Stomach smooth muscle (tissue), 2 donors: ENCODE measurements at regions not wholly inside any gene's neighbourhood (a gene's known extent, or its start where the extent isn't known, plus 50 kb on each side); places are given as distances from the start of the nearest gene placed in this dataset.
"Not testable (repeated sequence)": the region's sequence is repeated elsewhere in the genome, so short reads cannot be mapped to it uniquely, and the experiment has no call there.

Experiments used
- H3K27ac ChIP-seq: one replicate; pipeline ENCODE4 v1.7.0; 2013; ENCODE audit warnings: mild to moderate bottlenecking, low read length, inconsistent platforms
- H3K27me3 ChIP-seq, 2 donors: one replicate each; pipeline ENCODE4 v1.7.0; 2013; ENCODE audit warnings: low read length in 2 of 2; ENCODE audit not compliant: insufficient read depth in 2 of 2, control insufficient read depth in 1 of 2
- H3K36me3 ChIP-seq, 2 donors: one replicate each; pipeline ENCODE4 v1.7.0; 2013; ENCODE audit warnings: low read length in 2 of 2; ENCODE audit not compliant: control insufficient read depth in 2 of 2, insufficient read depth in 2 of 2
- H3K4me1 ChIP-seq: one replicate; pipeline ENCODE4 v1.7.0; 2013; ENCODE audit warnings: low read length; ENCODE audit not compliant: control insufficient read depth, insufficient read depth
- H3K4me3 ChIP-seq, 2 donors: one replicate each; pipeline ENCODE4 v1.7.0; 2013; ENCODE audit warnings: low read length in 2 of 2
- H3K9ac ChIP-seq, 2 donors: one replicate each; pipeline ENCODE4 v1.7.0; 2013; ENCODE audit warnings: low read length in 2 of 2, mild to moderate bottlenecking in 1 of 2
- H3K9me3 ChIP-seq, 2 donors: one replicate each; pipeline ENCODE4 v1.7.0; 2013; ENCODE audit warnings: low read length in 2 of 2; ENCODE audit not compliant: control insufficient read depth in 2 of 2
- donor health status: healthy.
- donor health status: Pancreatic carcinoma.

DNA sequence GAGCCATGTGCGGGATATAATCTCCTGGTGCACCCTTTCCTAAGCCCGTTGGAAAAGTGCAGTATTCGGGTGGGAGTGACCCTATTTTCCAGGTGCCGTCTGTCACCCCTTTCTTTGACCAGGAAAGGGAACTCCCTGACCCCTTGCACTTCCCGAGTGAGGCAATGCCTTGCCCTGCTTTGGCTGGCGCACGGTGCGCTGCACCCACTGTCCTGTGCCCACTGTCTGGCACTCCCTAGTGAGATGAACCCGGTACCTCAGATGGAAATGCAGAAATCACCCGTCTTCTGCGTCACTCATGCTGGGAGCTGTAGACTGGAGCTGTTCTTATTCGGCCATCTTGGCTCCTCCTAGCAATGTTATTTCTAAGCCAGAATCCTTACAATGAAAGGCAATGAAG, 121.1 kb downstream of the TAF11L14 start:
- not testable (repeated sequence) for H3K9me3 ChIP-seq, H3K9ac ChIP-seq, H3K4me3 ChIP-seq, H3K36me3 ChIP-seq, H3K4me1 ChIP-seq, H3K27me3 ChIP-seq, H3K27ac ChIP-seq

GRCh38 chr5:17761326-17761725, 127.1 kb downstream of the TAF11L14 start:
- H3K4me3 ChIP-seq = no peak overlapping the region
- H3K27me3 ChIP-seq = peaks cover 0 to 2% of the 10 kb centered on the region in 2 donors
- H3K9ac ChIP-seq = no peak overlapping the region
- H3K4me1 ChIP-seq = no peaks in the 10 kb centered on the region
- H3K36me3 ChIP-seq = no peaks in the 10 kb centered on the region
- no peaks in the 10 kb centered on the region for H3K9me3 ChIP-seq
- H3K27ac ChIP-seq = no peak overlapping the region

DNA sequence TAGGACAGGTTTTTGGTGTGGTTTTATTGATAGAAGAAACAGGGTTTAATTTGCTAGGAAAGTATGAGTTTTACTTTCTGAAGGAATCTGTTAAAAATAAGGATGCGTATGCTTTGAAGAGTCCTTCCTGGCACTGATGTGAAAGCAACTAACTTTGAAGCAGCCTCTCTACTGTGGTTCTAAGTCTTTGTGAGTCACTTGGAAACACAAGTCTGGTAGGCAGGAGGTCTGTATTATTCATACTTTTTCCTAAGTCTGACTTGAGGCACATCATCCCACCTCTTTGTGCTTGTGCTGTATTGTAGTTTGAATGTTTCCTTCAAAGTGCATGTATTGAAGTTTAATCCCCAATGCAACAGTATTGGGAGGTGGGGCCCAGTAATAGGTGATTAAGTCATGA, 129.0 kb downstream of the TAF11L14 start:
- H3K9me3 ChIP-seq = no peaks in the 10 kb centered on the region
- H3K36me3 ChIP-seq = no peaks in the 10 kb centered on the region
- H3K4me3 ChIP-seq = no peak overlapping the region
- no peak overlapping the region for H3K9ac ChIP-seq
- peaks cover 0 to 2% of the 10 kb centered on the region in 2 donors for H3K27me3 ChIP-seq
- H3K27ac ChIP-seq = no peak overlapping the region
- no peaks in the 10 kb centered on the region for H3K4me1 ChIP-seq

GRCh38 chr5:17766031-17766430, 131.8 kb downstream of the TAF11L14 start:
- no peaks in the 10 kb centered on the region for H3K4me1 ChIP-seq
- no peak overlapping the region for H3K27ac ChIP-seq
- H3K27me3 ChIP-seq = peaks cover 0 to 2% of the 10 kb centered on the region in 2 donors
- H3K4me3 ChIP-seq = no peak overlapping the region
- no peaks in the 10 kb centered on the region for H3K36me3 ChIP-seq
- no peak overlapping the region for H3K9ac ChIP-seq
- H3K9me3 ChIP-seq = no peaks in the 10 kb centered on the region

GRCh38 chr5:17769277-17769676, 135.0 kb downstream of the TAF11L14 start:
- H3K9ac ChIP-seq = no peak overlapping the region
- H3K4me3 ChIP-seq = no peak overlapping the region
- peaks cover 0 to 2% of the 10 kb centered on the region in 2 donors for H3K27me3 ChIP-seq
- no peaks in the 10 kb centered on the region for H3K9me3 ChIP-seq
- no peaks in the 10 kb centered on the region for H3K36me3 ChIP-seq
- H3K4me1 ChIP-seq = no peaks in the 10 kb centered on the region
- H3K27ac ChIP-seq = no peak overlapping the region

GRCh38 chr5:17772232-17772631, 138.0 kb downstream of the TAF11L14 start:
- Histone ChIP-seq H3K9ac (no peak overlapping the region), H3K4me3 (no peak overlapping the region), H3K27me3 (no peaks in the 10 kb centered on the region), H3K36me3 (no peaks in the 10 kb centered on the region), H3K9me3 (no peaks in the 10 kb centered on the region), H3K27ac (no peak overlapping the region), H3K4me1 (no peaks in the 10 kb centered on the region)

- H3K4me1 ChIP-seq = no peaks in the 10 kb centered on the region
- peaks cover 0 to 3% of the 10 kb centered on the region in 2 donors for H3K9me3 ChIP-seq
- H3K27me3 ChIP-seq = no peaks in the 10 kb centered on the region
Observed at GRCh38 chr5:17785774-17786173, 151.5 kb downstream of the TAF11L14 start.

GRCh38 chr5:17788351-17788750, 154.1 kb downstream of the TAF11L14 start:
- no peaks in the 10 kb centered on the region for H3K36me3 ChIP-seq
- no peak overlapping the region for H3K4me3 ChIP-seq
- no peaks in the 10 kb centered on the region for H3K27me3 ChIP-seq
- H3K27ac ChIP-seq = no peak overlapping the region
- no peaks in the 10 kb centered on the region for H3K4me1 ChIP-seq
- peaks cover 0 to 3% of the 10 kb centered on the region in 2 donors for H3K9me3 ChIP-seq
- H3K9ac ChIP-seq = no peak overlapping the region

More at GRCh38 chr5:17785774-17786173, 151.5 kb downstream of the TAF11L14 start:
- H3K27ac ChIP-seq = no peak overlapping the region
- no peak overlapping the region for H3K9ac ChIP-seq
- no peak overlapping the region for H3K4me3 ChIP-seq
- H3K36me3 ChIP-seq = no peaks in the 10 kb centered on the region

DNA sequence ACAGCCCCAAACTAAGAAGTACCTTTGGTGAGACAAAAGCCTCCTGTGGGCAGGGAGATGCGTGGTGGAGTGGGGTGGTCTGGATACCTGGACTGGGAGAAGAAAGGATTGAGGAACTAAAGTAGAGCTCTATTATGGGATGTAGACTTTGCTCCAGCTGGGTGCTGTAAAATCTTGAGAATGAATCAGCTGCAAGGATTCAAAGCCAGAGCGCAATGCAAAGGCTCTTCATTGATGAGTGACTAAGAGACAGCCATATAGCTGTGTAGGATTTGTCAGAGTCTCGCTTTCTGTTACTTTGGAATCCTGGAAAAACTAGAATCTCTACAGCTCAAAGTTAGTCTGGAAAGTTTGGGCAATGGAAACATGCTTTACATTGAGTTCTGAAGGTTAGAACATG, 159.9 kb downstream of the TAF11L14 start:
- H3K27me3 ChIP-seq = no peaks in the 10 kb centered on the region
- no peak overlapping the region for H3K27ac ChIP-seq
- no peak overlapping the region for H3K4me3 ChIP-seq
- H3K36me3 ChIP-seq = no peaks in the 10 kb centered on the region
- H3K9me3 ChIP-seq = no peaks in the 10 kb centered on the region
- no peaks in the 10 kb centered on the region for H3K4me1 ChIP-seq
- H3K9ac ChIP-seq = no peak overlapping the region

GRCh38 chr5:17794815-17795214, 160.6 kb downstream of the TAF11L14 start:
- Histone ChIP-seq H3K9me3 (no peaks in the 10 kb centered on the region), H3K36me3 (no peaks in the 10 kb centered on the region), H3K4me3 (no peak overlapping the region), H3K9ac (no peak overlapping the region), H3K27ac (no peak overlapping the region), H3K4me1 (no peaks in the 10 kb centered on the region), H3K27me3 (no peaks in the 10 kb centered on the region)

DNA sequence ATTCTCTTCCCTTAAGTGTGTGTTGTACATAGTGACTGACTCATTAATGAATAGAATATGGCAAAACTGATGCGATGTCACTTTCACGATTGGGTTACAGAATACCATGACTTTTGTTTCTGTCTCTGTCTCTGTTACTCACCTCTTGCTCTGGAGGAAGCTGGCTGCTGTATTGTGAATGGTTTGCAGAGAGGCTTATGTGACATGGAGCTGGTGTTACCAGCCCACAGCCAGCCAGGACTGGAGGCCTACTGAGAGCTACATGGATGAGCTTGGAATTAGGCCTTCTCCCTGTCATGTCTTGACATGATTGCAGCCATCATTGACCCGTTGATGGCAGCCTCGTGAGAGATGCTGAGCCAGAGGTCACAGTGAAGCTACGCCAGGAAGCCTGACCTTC, 161.9 kb downstream of the TAF11L14 start:
- H3K27ac ChIP-seq = no peak overlapping the region
- no peak overlapping the region for H3K4me3 ChIP-seq
- H3K9me3 ChIP-seq = no peaks in the 10 kb centered on the region
- no peaks in the 10 kb centered on the region for H3K4me1 ChIP-seq
- H3K36me3 ChIP-seq = no peaks in the 10 kb centered on the region
- H3K27me3 ChIP-seq = no peaks in the 10 kb centered on the region
- no peak overlapping the region for H3K9ac ChIP-seq
